Cerebellar nuclear complex (tissue), 1 donor: ENCODE measurements at regions not wholly inside any gene's neighbourhood (a gene's known extent, or its start where the extent isn't known, plus 50 kb on each side); places are given as distances from the start of the nearest gene placed in this dataset.

Experiments used
- DNase-seq, 2 experiments: peaks; one replicate each; lab custom pipeline; 2025; lab: John Stamatoyannopoulos, UW

DNA sequence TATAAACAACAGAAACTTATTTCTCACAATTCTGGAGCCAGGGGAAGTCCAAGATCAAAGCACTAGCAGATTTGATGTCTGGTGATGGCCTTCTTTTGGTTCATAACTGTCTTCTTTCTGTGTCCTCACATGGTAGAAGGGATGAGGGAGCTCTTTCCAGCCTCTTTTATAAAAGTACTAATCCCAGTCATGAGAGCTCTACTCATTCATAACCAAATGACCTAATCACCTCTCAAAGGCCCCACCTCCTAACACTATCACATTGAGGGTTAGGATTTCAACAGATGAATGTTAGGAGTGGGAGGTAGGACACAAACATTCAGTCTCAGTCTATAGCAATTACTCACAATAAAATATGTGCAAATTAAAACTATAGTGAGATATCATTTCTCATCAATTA is 50.1 kb upstream of the UBE2E2 start:
- no peak for DNase-seq
